SH-SY5Y (cell line): ENCODE measurements at regions not wholly inside any gene's neighbourhood (a gene's known extent, or its start where the extent isn't known, plus 50 kb on each side); places are given as distances from the start of the nearest gene placed in this dataset.

Source experiments
- GATA2 ChIP-seq: IDR thresholded peaks from 2 replicates; pipeline ENCODE4 v1.6.1; 2011; ENCODE audit warnings: mild to moderate bottlenecking, low read depth, low read length
- GATA3 ChIP-seq: IDR thresholded peaks from 2 replicates; pipeline ENCODE4 v1.6.1; 2011; ENCODE audit warnings: low read depth, mild to moderate bottlenecking, low read length, moderate library complexity

DNA sequence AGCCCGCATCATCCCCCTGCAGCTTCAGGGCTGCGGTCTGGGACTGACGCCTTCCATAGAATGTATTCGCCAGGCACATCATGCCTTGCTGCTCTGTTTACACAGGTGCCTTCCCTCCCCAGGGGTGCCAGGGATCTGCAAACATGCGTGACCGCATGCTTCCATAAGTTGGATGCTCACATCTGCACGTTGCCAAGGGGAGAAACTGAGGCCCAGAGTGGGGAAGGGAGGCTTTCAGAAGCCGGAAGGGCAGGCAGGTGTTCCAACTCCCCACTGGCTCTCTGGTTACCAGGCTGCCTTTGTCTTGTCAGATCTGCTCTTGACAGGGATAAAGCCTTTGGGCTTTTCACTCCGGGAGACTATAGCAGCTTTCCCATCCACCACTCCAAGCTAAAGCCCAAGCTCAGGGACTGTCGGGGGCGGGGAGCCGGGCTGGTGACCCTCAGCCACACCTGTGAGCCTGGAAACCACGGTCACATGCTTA, 125.8 kb upstream of the TNP1 start:
- TF ChIP-seq GATA3 (no peak), GATA2 (no peak)
